D721Med (cell line): ENCODE measurements at regions not wholly inside any gene's neighbourhood (a gene's known extent, or its start where the extent isn't known, plus 50 kb on each side); places are given as distances from the start of the nearest gene placed in this dataset.
"Not testable (repeated sequence)": the region's sequence is repeated elsewhere in the genome, so short reads cannot be mapped to it uniquely, and the experiment has no call there.

Experiments
- DNase-seq: peaks from one replicate; pipeline ENCODE4 v3.0.0; 2011; ENCODE audit warnings: low spot score; ENCODE audit not compliant: insufficient read length
- FAIRE-seq: peaks from 2 replicates; lab custom pipeline; 2011; peaks lifted over from hg19 to GRCh38; lab: Jason Lieb, UNC
- TF ChIP-seq, protein P1 (sequence below): IDR thresholded peaks from 2 replicates; pipeline ENCODE4 v1.5.1; 2012; ENCODE audit warnings: mild to moderate bottlenecking, control low read depth; ENCODE audit not compliant: insufficient read depth; ENCODE audit errors: missing control alignments

DNA sequence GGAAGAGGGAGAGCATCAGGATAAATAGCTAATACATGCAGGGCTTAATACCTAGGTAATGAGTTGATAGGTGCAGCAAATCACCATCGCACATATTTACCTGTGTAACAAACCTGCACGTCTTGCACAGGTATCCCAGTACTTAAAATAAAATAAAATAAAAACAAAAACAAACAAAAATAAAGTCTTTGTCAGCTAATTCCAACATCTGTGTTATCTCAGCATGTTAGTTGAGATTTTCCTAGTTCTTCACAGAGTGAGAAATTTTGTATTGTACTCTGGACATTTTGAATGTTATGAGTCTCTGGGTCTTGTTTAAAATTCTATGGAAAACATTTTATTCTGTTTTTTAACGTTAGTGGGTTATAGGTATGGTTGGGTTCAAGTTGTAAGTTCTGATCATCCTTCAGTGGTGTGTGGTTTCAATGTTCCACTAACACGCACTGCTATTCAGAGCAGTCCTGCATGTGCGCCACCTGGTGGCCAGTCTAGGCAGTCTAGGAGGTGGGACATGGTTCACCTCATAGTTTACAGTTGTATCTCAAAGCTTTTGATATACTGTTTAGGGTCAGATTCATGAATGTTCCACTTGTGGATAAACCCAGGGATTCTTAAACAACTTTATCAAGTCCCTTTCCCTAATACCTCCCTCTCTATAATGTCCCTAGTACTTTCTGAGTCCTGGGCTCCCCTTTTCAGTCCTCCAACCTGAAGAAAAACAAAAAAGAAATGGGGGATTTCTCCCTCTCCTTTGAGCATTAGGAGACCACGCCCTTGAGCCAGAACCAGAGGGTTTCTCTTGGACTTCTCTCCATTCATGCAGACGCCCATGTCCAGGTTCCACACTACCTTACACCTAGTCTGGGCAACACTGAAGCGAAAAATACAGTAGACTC, 213.4 kb upstream of the GATA6 start:
- TF ChIP-seq, protein P1, sequence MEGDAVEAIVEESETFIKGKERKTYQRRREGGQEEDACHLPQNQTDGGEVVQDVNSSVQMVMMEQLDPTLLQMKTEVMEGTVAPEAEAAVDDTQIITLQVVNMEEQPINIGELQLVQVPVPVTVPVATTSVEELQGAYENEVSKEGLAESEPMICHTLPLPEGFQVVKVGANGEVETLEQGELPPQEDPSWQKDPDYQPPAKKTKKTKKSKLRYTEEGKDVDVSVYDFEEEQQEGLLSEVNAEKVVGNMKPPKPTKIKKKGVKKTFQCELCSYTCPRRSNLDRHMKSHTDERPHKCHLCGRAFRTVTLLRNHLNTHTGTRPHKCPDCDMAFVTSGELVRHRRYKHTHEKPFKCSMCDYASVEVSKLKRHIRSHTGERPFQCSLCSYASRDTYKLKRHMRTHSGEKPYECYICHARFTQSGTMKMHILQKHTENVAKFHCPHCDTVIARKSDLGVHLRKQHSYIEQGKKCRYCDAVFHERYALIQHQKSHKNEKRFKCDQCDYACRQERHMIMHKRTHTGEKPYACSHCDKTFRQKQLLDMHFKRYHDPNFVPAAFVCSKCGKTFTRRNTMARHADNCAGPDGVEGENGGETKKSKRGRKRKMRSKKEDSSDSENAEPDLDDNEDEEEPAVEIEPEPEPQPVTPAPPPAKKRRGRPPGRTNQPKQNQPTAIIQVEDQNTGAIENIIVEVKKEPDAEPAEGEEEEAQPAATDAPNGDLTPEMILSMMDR = peak; percentile 94
- FAIRE-seq (peak; percentile 89), DNase-seq (no peak)

DNA sequence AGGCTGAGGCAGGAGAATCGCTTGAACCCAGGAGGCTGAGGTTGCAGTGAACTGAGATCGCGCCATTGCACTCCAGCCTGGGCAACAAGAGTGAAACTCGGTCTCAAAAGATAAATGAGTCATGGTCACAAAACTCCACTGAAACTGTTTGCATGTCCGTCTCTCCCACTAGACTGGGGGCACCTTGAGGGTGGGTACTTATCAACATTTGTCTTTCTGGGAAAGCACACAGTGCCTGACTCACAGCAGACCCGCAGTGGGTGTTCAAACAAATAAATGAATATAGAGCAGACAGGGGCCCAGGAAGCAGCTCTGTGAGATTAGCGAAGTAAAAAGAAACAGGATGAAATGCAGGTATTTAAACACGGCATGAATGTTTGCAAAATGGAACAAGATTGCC, 211.1 kb upstream of the GATA6 start:
- FAIRE-seq = no peak
- TF ChIP-seq, protein P1 = no peak
- DNase-seq = no peak

DNA sequence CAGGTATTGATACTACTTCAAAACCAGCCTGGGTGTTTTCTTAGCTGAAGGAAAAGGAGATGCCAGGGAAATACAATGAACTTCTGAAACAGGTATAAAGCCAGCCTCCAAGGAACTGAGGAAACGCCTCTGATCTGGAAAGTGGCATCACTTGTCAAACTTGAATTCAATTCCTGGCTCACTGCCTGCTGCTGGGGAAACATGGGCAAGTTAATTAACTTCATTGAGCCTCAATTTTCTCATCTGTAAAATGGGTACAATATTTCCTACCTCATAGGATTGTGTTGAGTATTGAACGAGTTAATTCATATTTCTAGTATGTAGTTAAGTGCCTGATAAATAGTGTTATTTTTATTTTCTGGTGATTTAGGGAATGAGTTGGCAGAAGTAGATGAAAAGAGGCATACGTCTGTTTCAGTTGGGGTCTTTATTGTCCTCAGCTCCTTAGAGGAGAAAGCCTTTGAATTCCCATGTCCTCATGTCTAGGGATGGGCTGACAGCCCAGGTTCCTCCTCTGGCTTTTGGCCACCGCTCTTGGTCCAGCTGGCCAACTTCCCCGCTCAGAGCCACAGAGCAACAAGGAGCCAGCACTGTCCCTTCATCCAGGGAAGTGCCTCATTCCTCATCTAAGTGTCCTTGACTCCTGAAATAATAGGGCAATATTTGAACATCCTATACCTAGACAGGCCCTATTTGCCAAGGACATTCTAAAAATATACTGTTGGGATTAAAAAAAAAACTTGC, 210.5 kb upstream of the GATA6 start:
- TF ChIP-seq, protein P1 = no peak
- no peak for DNase-seq
- no peak for FAIRE-seq

DNA sequence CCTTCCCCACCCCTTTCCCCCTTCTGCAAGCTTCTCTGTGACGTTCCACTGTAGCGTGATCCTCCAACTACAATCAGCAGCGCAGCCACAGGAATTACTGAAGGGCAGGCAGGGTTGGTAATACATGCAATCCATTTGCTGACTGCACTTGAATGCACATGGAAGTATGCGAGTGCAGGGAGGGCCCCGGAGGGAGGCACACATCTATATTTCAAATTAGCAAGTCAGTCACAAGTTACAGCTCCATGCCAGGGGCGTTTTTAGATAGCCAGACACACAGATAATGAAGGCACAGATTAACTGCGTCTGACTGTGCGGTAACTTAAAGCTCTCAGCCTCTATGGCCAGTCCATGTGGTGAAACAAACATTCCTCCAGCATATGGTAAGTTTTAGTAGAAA, 209.2 kb upstream of the GATA6 start:
- FAIRE-seq (no peak), DNase-seq (no peak)
- TF ChIP-seq, protein P1 = no peak

DNA sequence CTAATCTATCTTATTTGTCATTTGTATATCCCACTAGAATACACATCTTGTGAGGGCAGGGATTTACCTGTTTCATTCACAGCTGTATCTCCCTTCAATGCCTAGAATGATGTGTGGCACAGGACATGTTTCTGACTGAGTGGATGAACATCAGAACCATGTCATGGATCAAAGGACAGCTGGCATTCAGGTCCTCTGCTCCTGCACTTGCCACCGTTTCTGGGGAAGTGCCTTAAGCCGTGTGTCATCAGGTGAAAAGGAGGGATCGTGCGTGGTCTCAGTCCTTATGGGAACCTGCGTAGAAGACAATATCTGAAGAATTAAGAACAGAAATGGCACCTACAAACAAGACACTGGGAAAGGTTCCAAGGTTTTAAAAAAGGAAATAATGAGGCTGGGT, 206.1 kb upstream of the GATA6 start:
- FAIRE-seq (no peak), DNase-seq (no peak)
- TF ChIP-seq, protein P1 = no peak

DNA sequence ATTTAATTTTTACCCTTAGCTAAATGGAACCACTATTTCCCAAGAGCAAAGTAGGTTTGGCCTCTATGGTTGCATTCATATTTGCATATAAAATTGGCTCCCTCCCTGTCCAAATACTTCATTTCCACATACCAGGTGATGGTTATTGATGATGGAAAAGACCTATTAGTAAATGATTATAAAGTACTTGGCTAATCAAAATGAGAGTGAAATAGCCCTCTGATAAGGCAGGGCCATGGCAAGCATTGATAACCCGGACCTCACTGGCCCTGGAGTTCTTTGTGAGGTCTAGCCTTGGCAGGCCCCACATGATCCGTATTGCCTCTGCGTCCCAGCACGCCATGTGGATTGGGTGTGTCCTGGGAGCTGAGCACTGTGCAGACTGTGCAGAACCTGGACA, 201.1 kb upstream of the GATA6 start:
- FAIRE-seq (no peak), DNase-seq (no peak)
- TF ChIP-seq, protein P1 = no peak

DNA sequence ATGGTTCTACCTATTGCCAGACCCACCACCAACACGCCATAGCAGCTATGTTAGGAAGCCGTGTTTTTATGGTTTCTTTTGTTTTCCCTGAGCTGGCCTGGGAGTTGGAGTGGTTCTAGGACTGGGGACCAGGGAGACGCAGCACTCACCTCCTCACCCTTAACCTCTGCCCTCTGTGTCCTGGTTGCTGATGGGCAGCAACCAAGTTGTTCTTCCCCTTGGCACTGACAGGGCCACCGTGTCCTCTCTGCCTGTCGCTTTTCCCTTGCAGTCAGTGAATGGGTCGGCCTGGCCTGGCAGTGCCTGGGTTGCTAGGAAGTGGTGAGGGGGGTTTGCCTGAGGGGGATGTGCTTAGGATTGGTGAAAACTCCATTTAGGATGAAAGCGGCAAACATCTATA, 197.1 kb upstream of the GATA6 start:
- DNase-seq (no peak), FAIRE-seq (no peak)
- TF ChIP-seq, protein P1 = no peak

DNA sequence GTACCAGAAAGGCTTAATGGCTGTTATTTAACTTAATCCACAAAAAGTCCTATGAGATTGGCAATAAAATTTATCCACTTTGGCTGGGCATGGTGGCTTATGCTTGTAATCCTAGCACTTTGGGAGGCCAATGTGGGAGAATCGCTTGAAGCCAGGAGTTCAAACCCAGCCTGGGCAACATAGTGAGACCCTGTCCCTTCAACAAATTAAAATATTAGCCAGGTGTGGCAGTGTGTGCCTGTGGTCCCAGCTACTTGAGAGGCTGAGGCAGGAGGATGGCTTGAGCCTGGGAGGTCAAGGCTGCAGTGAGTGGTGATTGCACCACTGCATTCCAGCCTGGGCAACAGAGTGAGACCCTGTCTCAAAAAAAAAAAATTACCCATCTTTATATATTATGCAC, 193.4 kb upstream of the GATA6 start:
- not testable (repeated sequence) for DNase-seq, FAIRE-seq
